ENCODE measurements at regions not wholly inside any gene's neighbourhood (a gene's known extent, or its start where the extent isn't known, plus 50 kb on each side); places are given as distances from the start of the nearest gene placed in this dataset. TPM values are rescaled to one million over a fixed set of nuclear protein-coding genes. Genes with fewer than 3 reads are reported as not detected.

GRCh38 chr10:79013406-79013987 is 55.3 kb upstream of the ZMIZ1 start:
- no peak for DNase-seq (ENCODE audit: low read depth)

- no peak for DNase-seq (ENCODE audit: low read depth)
Measured at GRCh38 chr10:79014796-79015195, 54.0 kb upstream of the ZMIZ1 start.

DNA sequence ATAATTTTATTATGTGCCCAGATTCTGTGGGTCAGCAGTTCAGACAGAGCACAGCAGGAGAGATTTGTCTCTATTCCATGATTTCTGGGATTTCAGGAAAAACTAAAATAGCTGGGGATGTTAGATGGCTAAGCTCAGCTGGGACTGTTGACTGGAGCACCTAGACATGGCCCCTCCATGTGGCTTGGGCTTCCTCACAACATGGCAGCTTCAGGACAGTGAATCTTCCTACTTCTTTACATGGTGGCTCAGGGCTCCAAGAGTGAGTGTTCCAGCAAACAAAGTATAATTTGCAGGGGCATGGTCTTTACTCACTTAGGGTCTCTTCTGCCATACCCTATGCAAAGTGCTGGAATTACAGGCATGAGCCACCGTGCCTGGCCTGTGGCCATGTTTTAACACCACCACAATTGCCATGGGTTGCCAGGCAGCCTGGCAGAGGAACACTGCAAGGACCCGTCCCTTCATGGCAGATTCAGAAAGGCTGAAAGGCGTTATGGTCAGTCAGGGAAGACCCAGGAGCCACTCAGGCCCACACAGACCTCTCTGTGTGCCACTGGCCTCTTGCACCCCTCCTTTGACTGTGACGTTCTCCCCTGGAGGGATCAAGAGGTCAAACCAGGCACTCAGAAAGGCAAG is 50.8 kb upstream of the ZMIZ1 start:
- DNase-seq (ENCODE audit: low read depth): no peak

DNA sequence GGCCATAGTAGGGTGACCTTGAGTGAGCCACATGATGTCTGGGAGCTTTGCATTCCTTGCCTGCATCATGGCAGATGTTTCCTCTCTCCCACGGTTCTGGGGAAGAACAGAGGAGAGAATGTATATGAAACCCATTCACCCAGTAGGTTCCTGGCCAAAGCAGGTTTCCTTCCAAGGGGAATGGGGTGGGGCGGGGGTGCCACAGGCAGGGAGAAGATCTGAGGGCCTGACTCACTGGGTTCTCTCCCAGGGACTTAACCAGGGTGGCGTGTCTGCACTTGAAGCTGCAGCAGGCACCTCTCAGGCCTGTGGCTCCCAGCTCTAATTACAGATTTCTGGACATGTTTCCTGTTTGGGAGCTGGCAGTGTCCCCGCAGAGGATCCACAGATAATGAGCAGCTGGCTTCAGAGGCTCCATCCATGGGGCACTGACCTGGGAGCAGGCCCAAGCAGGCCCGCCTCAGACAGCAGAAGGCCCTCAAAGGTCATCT is 50.2 kb upstream of the ZMIZ1 start:
- peak; percentile 37 for DNase-seq (ENCODE audit: low read depth)

Small RNA genes lying in the stretch of these regions (small RNA-seq; reads per million reads assigned to genes)
- not detected for gene RF00056
